Stromal cell of bone marrow (primary cell): ENCODE measurements at regions not wholly inside any gene's neighbourhood (a gene's known extent, or its start where the extent isn't known, plus 50 kb on each side); places are given as distances from the start of the nearest gene placed in this dataset.
A peak's percentile ranks its signal among the peaks of the same experiment; 100 is the strongest.
"Not testable (repeated sequence)": the region's sequence is repeated elsewhere in the genome, so short reads cannot be mapped to it uniquely, and the experiment has no call there.

Source experiments
- DNase-seq: peaks from one replicate; pipeline ENCODE4 v3.0.0-alpha.2; 2012; ENCODE audit warnings: low read depth

GRCh38 chr3:102036017-102036416, 186.7 kb downstream of the NFKBIZ start:
- DNase-seq, result no peak

GRCh38 chr3:102036472-102036871, 187.2 kb downstream of the NFKBIZ start:
- DNase-seq, result no peak

GRCh38 chr3:102037209-102037608, 187.9 kb downstream of the NFKBIZ start:
- DNase-seq, result no peak

- DNase-seq, result no peak
Observed at GRCh38 chr3:102037791-102038190, 188.5 kb downstream of the NFKBIZ start.

- no peak for DNase-seq
Observed at GRCh38 chr3:102038477-102039142, 189.3 kb downstream of the NFKBIZ start.

- DNase-seq, result not testable (repeated sequence)
Observed at GRCh38 chr3:102040144-102040543, 190.8 kb downstream of the NFKBIZ start.

GRCh38 chr3:102053375-102053989, 204.2 kb downstream of the NFKBIZ start:
- DNase-seq, result peak; percentile 36

- no peak for DNase-seq
Observed at GRCh38 chr3:102054543-102055080, 205.3 kb downstream of the NFKBIZ start.

GRCh38 chr3:102057781-102058421, 208.6 kb downstream of the NFKBIZ start:
- no peak for DNase-seq

- DNase-seq, result no peak
Observed at GRCh38 chr3:102059145-102059943, 210.0 kb downstream of the NFKBIZ start.

GRCh38 chr3:102060814-102061213, 211.5 kb downstream of the NFKBIZ start:
- DNase-seq, result no peak

GRCh38 chr3:102063572-102063971, 214.3 kb downstream of the NFKBIZ start:
- no peak for DNase-seq

- DNase-seq, result no peak
Observed at GRCh38 chr3:102066470-102066869, 217.2 kb downstream of the NFKBIZ start.

GRCh38 chr3:102068327-102068726, 219.0 kb downstream of the NFKBIZ start:
- DNase-seq, result no peak

GRCh38 chr3:102068736-102069135, 219.4 kb downstream of the NFKBIZ start:
- DNase-seq, result no peak

GRCh38 chr3:102069211-102069662, 219.9 kb downstream of the NFKBIZ start:
- peak; percentile 86 for DNase-seq

- DNase-seq, result no peak
Observed at GRCh38 chr3:102074946-102075345, 225.6 kb downstream of the NFKBIZ start.

GRCh38 chr3:102078401-102078800, 229.1 kb downstream of the NFKBIZ start:
- DNase-seq, result no peak

GRCh38 chr3:102078854-102079808, 229.8 kb downstream of the NFKBIZ start:
- DNase-seq, result no peak

- no peak for DNase-seq
Observed at GRCh38 chr3:102079809-102080197, 230.5 kb downstream of the NFKBIZ start.
